Activated B cell treated with CpG ODN at 0.5 μM for 24 hours (primary cell): ENCODE measurements at regions not wholly inside any gene's neighbourhood (a gene's known extent, or its start where the extent isn't known, plus 50 kb on each side); places are given as distances from the start of the nearest gene placed in this dataset.

Source experiments
- ATAC-seq: fragments of 200-7000 bp; cut with Tn5 transposase; one replicate; pipeline ENCODE4 v1.10.0; 2021; ENCODE audit warnings: low read depth, mild to moderate bottlenecking, moderate library complexity
- CTCF ChIA-PET: fragments of 350-600 bp; sonication (Branson Sonifier 250); formaldehyde crosslinking; loops from one replicate; lab custom pipeline; 2021; ENCODE audit warnings: antibody characterized with exemption; lab: Charles Lee
- POLR2A ChIA-PET: fragments of 350-600 bp; sonication (Branson Sonifier 250); formaldehyde crosslinking; loops from one replicate; lab custom pipeline; 2021; ENCODE audit warnings: antibody characterized with exemption; lab: Charles Lee
- DNase-seq: peaks from one replicate; pipeline ENCODE4 v3.0.0; 2022
- H3K27ac Mint-ChIP-seq: one replicate; pipeline ENCODE4 v1.8.0; 2020; ENCODE audit warnings: mixed read lengths
- H3K27me3 Mint-ChIP-seq: one replicate; pipeline ENCODE4 v1.8.0; 2021; ENCODE audit warnings: mixed read lengths
- H3K36me3 Mint-ChIP-seq: one replicate; pipeline ENCODE4 v1.8.0; 2021; ENCODE audit warnings: low read depth, mixed read lengths
- H3K4me1 Mint-ChIP-seq: one replicate; pipeline ENCODE4 v1.8.0; 2021; ENCODE audit warnings: mixed read lengths
- H3K4me3 Mint-ChIP-seq: one replicate; pipeline ENCODE4 v1.8.0; 2020; ENCODE audit warnings: mild to moderate bottlenecking, mixed read lengths
- H3K9me3 Mint-ChIP-seq: one replicate; pipeline ENCODE4 v1.8.0; 2020; ENCODE audit warnings: mixed read lengths
- CTCF ChIP-seq: fragments of 200-600 bp; IDR thresholded peaks from one replicate; pipeline ENCODE4 v1.8.0; 2022; ENCODE audit warnings: antibody characterized with exemption, mild to moderate bottlenecking
- intact Hi-C: fragments of 100-400 bp; cut with micrococcal nuclease; formaldehyde crosslinking; loops from one replicate; pipeline ENCODE4 v1.15.1; 2024

DNA sequence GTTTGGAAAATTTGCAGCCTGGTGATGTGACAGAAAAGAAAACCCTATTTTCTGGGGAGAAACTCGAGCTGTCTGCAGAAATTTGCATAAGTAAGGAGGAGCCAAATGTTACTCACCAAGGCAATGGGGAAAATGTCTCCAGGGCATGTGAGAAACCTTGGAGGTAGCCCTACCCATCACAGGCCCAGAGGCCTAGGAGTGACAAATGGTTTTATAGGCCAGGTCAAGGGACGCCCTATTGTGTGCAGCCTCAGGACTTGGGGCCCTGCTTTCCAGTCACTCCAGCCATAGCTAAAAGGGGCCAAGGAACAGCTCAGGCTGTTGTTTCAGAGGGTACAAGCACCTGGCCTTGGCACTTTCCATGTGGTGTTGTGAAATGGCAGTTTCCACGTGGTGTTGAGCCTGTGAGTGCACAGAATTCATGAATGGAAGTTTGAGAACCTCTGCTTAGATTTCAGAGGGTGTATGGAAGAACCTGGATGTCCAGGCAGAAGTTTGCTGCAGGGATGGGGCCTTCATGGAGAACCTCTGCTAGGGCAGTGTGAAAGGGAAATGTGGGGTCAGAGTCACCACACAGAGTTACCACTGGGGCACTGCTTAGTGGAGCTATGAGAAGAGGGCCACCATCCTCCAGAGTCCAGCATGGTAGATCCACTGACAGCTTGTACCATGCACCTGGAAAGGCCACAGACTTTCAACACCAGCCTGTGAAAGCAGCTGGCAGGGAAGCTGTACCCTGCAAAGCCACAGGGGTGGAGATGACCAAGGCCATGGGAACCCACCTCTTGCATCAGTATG is 637.6 kb upstream of the EPHA5 start:
- Mint-ChIP-seq H3K9me3 (peaks cover 16% of the 10 kb centered on the region), H3K27ac (no peak overlapping the region), H3K4me3 (no peak overlapping the region), H3K4me1 (no peaks in the 10 kb centered on the region), H3K36me3 (no peaks in the 10 kb centered on the region), H3K27me3 (no peaks in the 10 kb centered on the region)
- ChIA-PET CTCF (no interaction called here), POLR2A (no interaction called here)
- ATAC-seq = no peak
- intact Hi-C loops = no loop called here
- no peak for TF ChIP-seq CTCF
- DNase-seq = no peak

DNA sequence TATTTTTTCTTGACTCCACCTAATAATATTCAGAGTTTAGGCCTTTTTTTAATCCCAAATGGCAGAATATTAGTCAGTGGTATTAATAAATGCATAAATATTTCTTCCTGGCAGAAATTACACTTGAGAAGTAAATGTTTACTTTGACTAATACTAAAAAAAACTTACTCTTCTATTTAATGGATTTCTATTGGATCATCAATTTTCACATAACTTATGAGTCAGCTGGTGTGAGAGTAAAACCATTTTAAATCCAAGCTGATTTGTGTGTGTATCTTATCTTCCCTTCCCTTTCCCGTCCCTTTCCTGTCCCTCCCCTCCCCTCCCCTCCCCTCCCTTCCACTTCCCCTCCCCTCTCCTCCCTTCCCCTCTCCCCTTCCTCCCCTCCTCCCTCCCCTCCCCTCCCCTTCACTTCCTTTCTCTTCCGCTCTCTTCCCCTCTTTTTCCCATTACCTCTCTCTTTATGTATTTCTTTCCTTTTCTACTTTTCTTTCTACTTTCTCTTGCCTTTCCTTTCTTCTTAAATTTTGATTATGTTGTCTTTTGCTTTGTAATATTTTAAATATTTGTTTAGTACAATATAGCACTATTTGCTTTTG is 630.1 kb upstream of the EPHA5 start:
- DNase-seq = no peak
- H3K9me3 Mint-ChIP-seq = peaks cover 7% of the 10 kb centered on the region
- no peak overlapping the region for H3K4me3 Mint-ChIP-seq
- no peak for TF ChIP-seq CTCF
- ATAC-seq = no peak
- H3K36me3 Mint-ChIP-seq = no peaks in the 10 kb centered on the region
- ChIA-PET CTCF (no interaction called here), POLR2A (no interaction called here)
- H3K27ac Mint-ChIP-seq = no peak overlapping the region
- no peaks in the 10 kb centered on the region for H3K27me3 Mint-ChIP-seq
- H3K4me1 Mint-ChIP-seq = no peaks in the 10 kb centered on the region
- intact Hi-C loops = no loop called here

DNA sequence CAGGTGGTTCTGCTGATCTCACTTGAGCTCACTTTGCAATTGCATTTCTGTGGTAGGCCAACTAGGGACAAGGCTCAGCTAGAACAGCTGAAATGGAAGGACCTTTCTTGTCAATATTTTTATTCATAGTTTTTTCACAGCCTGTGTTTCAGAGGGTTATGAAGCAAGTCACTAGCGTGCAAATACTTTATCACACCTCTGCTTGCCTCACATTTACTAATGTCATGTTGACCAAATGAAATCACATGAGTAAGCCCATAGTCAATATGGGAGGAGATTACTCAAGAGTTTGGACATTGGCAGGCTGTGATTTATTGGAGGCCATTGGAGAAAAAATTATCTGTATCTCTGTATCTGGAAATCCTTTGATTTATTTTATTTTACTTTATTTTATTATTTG is 628.3 kb upstream of the EPHA5 start:
- CTCF ChIA-PET = no interaction called here
- no peak for ATAC-seq
- H3K9me3 Mint-ChIP-seq = peaks cover 6% of the 10 kb centered on the region

DNA sequence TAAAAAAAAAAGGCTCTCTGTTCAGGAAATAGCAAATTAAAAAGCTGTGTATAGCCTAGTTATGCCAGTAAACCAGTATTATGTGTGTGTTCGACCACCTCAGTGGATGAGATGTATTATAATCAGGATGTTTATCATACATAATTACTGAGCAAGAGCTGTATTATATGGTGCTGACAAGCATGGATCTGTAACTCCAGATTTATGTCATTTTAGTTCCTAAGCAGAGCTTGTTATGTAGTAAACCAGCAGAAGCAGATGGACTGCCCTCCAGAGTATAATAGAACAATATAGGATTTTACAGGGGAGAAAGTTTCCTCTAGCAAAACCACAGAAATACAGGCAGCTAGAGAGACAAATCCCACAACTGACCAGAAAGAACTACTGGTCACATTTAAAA is 627.4 kb upstream of the EPHA5 start:
- intact Hi-C loops = no loop called here
- no peak for TF ChIP-seq CTCF
- Mint-ChIP-seq H3K27me3 (no peaks in the 10 kb centered on the region), H3K36me3 (no peaks in the 10 kb centered on the region), H3K4me1 (no peaks in the 10 kb centered on the region), H3K27ac (no peak overlapping the region), H3K9me3 (peaks cover 6% of the 10 kb centered on the region), H3K4me3 (no peak overlapping the region)
- ChIA-PET POLR2A (no interaction called here), CTCF (no interaction called here)
- no peak for DNase-seq
- ATAC-seq = no peak

More for the DNA sequence above, 628.3 kb upstream of the EPHA5 start:
- Mint-ChIP-seq H3K36me3 (no peaks in the 10 kb centered on the region), H3K4me3 (no peak overlapping the region), H3K4me1 (no peaks in the 10 kb centered on the region), H3K27me3 (no peaks in the 10 kb centered on the region), H3K27ac (no peak overlapping the region)
- no peak for DNase-seq
- POLR2A ChIA-PET = no interaction called here
- no peak for TF ChIP-seq CTCF
- intact Hi-C loops = no loop called here

GRCh38 chr4:66294638-66295037 is 624.3 kb upstream of the EPHA5 start:
- DNase-seq (no peak), ATAC-seq (no peak)
- no peak overlapping the region for H3K27ac Mint-ChIP-seq
- CTCF ChIA-PET = no interaction called here
- H3K9me3 Mint-ChIP-seq = peaks cover 6% of the 10 kb centered on the region
- no peak overlapping the region for H3K4me3 Mint-ChIP-seq
- H3K27me3 Mint-ChIP-seq = no peaks in the 10 kb centered on the region
- intact Hi-C loops = no loop called here
- no peaks in the 10 kb centered on the region for H3K36me3 Mint-ChIP-seq
- TF ChIP-seq CTCF = no peak
- H3K4me1 Mint-ChIP-seq = no peaks in the 10 kb centered on the region
- POLR2A ChIA-PET = no interaction called here
